Epidermal melanocyte (primary cell): ENCODE measurements at regions not wholly inside any gene's neighbourhood (a gene's known extent, or its start where the extent isn't known, plus 50 kb on each side); places are given as distances from the start of the nearest gene placed in this dataset.
"Not testable (repeated sequence)": the region's sequence is repeated elsewhere in the genome, so short reads cannot be mapped to it uniquely, and the experiment has no call there.

Experiments
- DNase-seq: peaks from one replicate; pipeline ENCODE4 v3.0.0; 2011; ENCODE audit warnings: low spot score; ENCODE audit not compliant: insufficient read length

GRCh38 chr17:53635444-53635843, 187.3 kb upstream of the KIF2B start:
- no peak for DNase-seq

- no peak for DNase-seq
These were observed 188.9 kb upstream of the KIF2B start for GRCh38 chr17:53633856-53634255.

GRCh38 chr17:53631486-53631885, 191.2 kb upstream of the KIF2B start:
- no peak for DNase-seq

- DNase-seq, result no peak
These were observed 192.1 kb upstream of the KIF2B start for GRCh38 chr17:53630638-53631037.

GRCh38 chr17:53630115-53630514, 192.6 kb upstream of the KIF2B start:
- DNase-seq, result no peak

DNA sequence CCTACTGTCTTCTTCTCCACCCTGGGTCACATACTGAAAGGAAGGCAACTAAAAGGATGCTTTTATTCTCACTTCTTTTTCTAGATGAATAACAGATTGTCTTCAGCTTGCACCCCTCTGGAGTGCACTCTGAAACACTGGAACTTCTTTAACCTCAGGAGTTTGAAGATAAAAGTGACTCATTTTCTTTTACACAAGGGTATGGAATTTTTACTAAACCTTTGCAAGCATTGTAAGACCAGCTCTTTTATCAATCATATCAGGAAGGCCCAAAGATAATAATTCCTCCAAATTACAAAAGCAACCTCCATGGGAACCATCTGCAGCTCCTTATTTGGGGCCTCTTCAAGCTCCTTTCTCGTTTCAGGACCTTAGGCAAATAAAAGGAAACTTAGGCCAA, 193.5 kb upstream of the KIF2B start:
- DNase-seq, result no peak

DNA sequence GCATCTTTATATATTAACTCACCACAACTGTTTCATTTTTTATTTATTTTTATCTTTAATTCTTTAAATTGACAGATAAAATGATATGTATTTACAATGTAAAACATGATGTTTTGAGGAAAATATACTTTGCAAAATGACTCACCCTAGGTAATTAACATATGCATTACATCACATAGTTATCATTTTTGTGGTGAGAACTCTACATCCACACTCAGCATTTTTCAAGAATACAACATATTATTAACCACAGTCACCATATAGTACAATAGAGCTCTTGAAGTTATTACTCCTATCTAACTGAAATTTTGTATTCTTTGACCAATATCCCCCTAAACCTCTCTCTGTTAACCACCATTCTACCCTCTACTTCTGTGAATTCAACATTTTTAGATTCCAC, 194.7 kb upstream of the KIF2B start:
- no peak for DNase-seq

DNA sequence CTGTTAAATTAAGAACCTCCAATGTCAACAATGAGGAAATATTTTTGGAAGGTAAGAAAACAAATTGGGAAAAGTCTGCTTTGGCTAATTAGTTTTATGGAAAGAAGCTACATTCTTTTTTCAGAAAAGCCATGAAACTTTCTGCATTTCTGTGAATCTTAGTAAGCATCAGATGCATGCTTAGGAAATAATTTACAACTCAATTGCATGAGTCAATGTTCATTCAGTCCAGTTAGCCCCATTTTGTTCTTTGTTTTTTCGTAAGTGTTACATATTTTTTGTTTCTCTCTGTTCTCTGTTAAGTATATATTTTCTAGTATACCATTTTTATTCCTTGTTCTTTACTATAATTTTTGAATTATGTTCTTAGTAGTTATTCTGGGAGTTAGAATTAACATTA, 195.2 kb upstream of the KIF2B start:
- DNase-seq, result no peak

- no peak for DNase-seq
These were observed 196.4 kb upstream of the KIF2B start for GRCh38 chr17:53626286-53626685.

GRCh38 chr17:53619025-53619424, 203.7 kb upstream of the KIF2B start:
- no peak for DNase-seq

- not testable (repeated sequence) for DNase-seq
These were observed 214.5 kb upstream of the KIF2B start for GRCh38 chr17:53608208-53608607.

- no peak for DNase-seq
These were observed 215.3 kb upstream of the KIF2B start for GRCh38 chr17:53607475-53607874.

GRCh38 chr17:53588317-53588716, 234.4 kb upstream of the KIF2B start:
- DNase-seq, result no peak

GRCh38 chr17:53574038-53574437, 248.7 kb upstream of the KIF2B start:
- DNase-seq, result no peak

DNA sequence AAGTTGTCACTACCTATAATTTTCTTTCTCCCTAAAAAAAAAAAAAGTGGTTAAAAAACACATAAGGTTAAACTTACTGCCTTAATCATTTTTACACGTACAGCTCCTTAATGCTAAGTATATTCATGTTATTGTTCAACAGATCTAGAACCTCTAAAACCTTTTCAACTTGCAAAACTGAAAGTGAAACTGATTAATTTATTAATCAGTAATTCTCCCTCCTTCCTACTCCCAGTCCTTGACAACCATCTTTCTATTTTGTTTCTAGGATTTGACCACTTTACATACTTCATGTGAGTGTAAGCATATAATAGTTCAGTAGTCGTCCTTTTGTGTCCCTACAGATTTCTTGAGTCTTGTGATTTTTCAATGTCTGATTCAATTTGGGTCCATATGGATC, 251.4 kb upstream of the KIF2B start:
- no peak for DNase-seq

DNA sequence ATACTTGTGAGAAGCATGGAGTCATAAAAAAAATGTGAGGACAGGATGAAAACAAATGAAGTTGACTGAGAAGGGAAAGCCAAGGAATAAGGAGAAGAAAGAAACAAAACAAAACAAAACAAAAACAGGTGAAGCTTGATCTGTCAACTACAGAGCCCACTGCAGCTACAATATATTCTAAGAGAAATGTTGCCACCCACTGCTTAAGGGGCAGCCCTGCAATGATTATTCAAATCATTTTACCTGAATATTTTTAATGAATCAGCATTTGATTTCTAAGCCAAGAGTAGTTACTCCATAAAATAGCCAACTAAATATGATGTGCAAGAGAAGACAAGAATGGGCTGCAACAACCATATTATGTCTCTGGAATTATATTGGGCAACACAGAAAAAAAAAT, 252.0 kb upstream of the KIF2B start:
- DNase-seq, result no peak

GRCh38 chr17:53560953-53561352, 261.8 kb upstream of the KIF2B start:
- no peak for DNase-seq

GRCh38 chr17:53548252-53548651, 274.5 kb upstream of the KIF2B start:
- no peak for DNase-seq

DNA sequence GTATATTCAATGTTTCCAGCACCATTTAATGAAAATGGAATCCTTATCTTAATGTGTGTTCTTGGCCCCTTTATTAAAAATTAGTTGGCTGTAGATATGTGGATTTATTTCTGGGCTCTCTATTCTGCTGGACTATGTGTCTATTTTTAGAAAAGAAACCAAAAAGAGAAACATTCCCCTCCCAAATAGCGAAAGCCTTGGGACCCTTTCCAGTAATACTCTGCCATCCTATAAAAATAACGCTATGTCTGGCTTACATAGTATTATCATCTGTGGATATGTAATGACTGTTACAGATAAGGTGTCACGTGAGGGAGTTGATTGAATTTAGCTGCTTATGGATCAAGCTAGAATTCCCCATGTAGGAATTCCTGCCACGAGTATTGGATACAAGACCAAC, 279.3 kb upstream of the KIF2B start:
- no peak for DNase-seq

- no peak for DNase-seq
These were observed 284.6 kb upstream of the KIF2B start for GRCh38 chr17:53538129-53538617.

DNA sequence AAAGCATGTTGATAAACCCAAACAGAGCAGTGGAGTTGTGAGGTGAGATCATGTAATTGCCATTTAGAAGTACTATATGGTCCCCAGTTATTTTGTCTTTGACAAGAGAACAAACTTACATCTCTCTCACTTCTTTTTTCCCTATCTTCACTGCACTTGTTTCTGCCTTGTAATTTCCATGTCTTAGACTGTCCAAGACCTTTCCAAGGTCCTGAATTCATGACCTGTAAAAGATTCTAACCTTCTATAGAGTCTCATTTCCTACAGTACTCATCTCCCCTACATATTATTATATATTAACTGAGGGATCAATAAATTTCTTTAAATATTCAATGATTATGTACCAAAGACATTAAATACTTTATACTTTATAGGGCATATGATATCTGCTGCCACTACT, 295.3 kb upstream of the KIF2B start:
- DNase-seq, result no peak

- no peak for DNase-seq
These were observed 297.1 kb upstream of the KIF2B start for GRCh38 chr17:53525590-53525989.

- no peak for DNase-seq
These were observed 306.1 kb upstream of the KIF2B start for GRCh38 chr17:53516636-53517035.

- DNase-seq, result no peak
These were observed 323.4 kb upstream of the KIF2B start for GRCh38 chr17:53499277-53499676.
